HCT116 (cell line): ENCODE measurements at regions not wholly inside any gene's neighbourhood (a gene's known extent, or its start where the extent isn't known, plus 50 kb on each side); places are given as distances from the start of the nearest gene placed in this dataset.

Experiments
- ATAC-seq: fragments of 200-7000 bp; cut with Tn5 transposase; 2 replicates; pipeline ENCODE4 v1.9.1; 2020; ENCODE audit warnings: mild to moderate bottlenecking, moderate library complexity
- BruUV-seq: library from RNA; stranded (reverse); fragments of 400-500 nt; replicated peaks from 2 replicates; lab custom pipeline; 2021; lab: Mats Ljungman, UMichigan
- CTCF ChIA-PET: fragments of 300-600 bp; sonication (Branson Sonifier 250); formaldehyde crosslinking; loops from one replicate; lab custom pipeline; 2021; ENCODE audit warnings: antibody characterized with exemption; lab: Charles Lee
- POLR2A ChIA-PET: fragments of 300-600, 350-600 bp; sonication (Branson Sonifier 250); formaldehyde crosslinking; loops from one replicate; lab custom pipeline; 2021; ENCODE audit warnings: antibody characterized with exemption; lab: Charles Lee
- RAD21 ChIA-PET, 2 experiments: fragments of 300-600 bp; sonication (Branson Sonifier 250); formaldehyde crosslinking; loops; one replicate each; lab custom pipeline; 2023; ENCODE audit warnings: low total read pairs in 2 of 2; ENCODE audit not compliant: uncharacterized antibody in 2 of 2, unreplicated experiment in 2 of 2, low non-redundant PET in 1 of 2; lab: Charles Lee
- DNase-seq: peaks from one replicate; pipeline ENCODE4 v3.0.0-alpha.2; 2010; ENCODE audit warnings: low read depth, low spot score
- H2AFZ ChIP-seq: fragments of 200-600 bp; shearing (Covaris generic), sonication (generic); 2 replicates; pipeline ENCODE4 v1.6.1; 2017; ENCODE audit warnings: low read depth, mixed run types, mixed read lengths, antibody characterized with exemption, low read length; ENCODE audit not compliant: poor library complexity, severe bottlenecking
- H3K27ac ChIP-seq: 2 replicates; pipeline ENCODE4 v1.5.1; 2012; ENCODE audit warnings: low read depth, low read length
- H3K27me3 ChIP-seq: fragments of 200-600 bp; sonication (generic); 2 replicates; pipeline ENCODE4 v1.6.1; 2016; ENCODE audit warnings: mixed run types, low read length, mixed read lengths; ENCODE audit not compliant: insufficient read depth
- H3K36me3 ChIP-seq, 2 experiments: fragments of 200-500 bp in 1 of 2; fragments of 200-600 bp in 1 of 2; sonication (Bioruptor generic) in 1 of 2; sonication (generic) in 1 of 2; 2 replicates each; pipeline versions ENCODE4 v1.5.1 to v1.6.1; 2014 to 2016; ENCODE audit warnings: low read length in 2 of 2, inconsistent platforms in 1 of 2, mixed read lengths in 1 of 2, mixed run types in 1 of 2; ENCODE audit not compliant: insufficient read depth in 2 of 2, control insufficient read depth in 1 of 2
- H3K4me1 ChIP-seq, 2 experiments: fragments of 200-600 bp in 1 of 2; sonication (generic) in 1 of 2; 2 replicates each; pipeline versions ENCODE4 v1.5.1 to v1.6.1; 2012 to 2017; ENCODE audit warnings: low read length in 2 of 2, inconsistent platforms in 1 of 2, mild to moderate bottlenecking in 1 of 2, mixed read lengths in 1 of 2, mixed run types in 1 of 2, moderate library complexity in 1 of 2; ENCODE audit not compliant: insufficient read depth in 2 of 2, control insufficient read depth in 1 of 2
- H3K4me2 ChIP-seq: fragments of 200-600 bp; sonication (generic); 2 replicates; pipeline ENCODE4 v1.6.1; 2017; ENCODE audit warnings: mixed run types, low read length, mixed read lengths
- H3K4me3 ChIP-seq, 2 experiments: fragments of 200-600 bp in 1 of 2; sonication (generic) in 1 of 2; replicated peaks in 1 of 2; 2 replicates each; pipeline ENCODE4 v1.5.1; 2011 to 2016; ENCODE audit warnings: low read length in 2 of 2, control low read depth in 1 of 2, low read depth in 1 of 2, mild to moderate bottlenecking in 1 of 2, mixed read lengths in 1 of 2, mixed run types in 1 of 2
- H3K79me2 ChIP-seq: fragments of 200-600 bp; sonication (generic); 2 replicates; pipeline ENCODE4 v1.6.1; 2017; ENCODE audit warnings: mild to moderate bottlenecking, mixed run types, low read length, moderate library complexity, mixed read lengths; ENCODE audit not compliant: insufficient read depth
- H3K9ac ChIP-seq: fragments of 200-600 bp; sonication (generic); 2 replicates; pipeline ENCODE4 v1.6.1; 2016; ENCODE audit warnings: low read length, mixed read lengths
- H3K9me2 ChIP-seq: fragments of 200-600 bp; sonication (generic), shearing (Covaris generic); 2 replicates; pipeline ENCODE4 v1.6.1; 2017; ENCODE audit warnings: mixed run types, mild to moderate bottlenecking, moderate library complexity; ENCODE audit not compliant: insufficient read depth
- H3K9me3 ChIP-seq, 2 experiments: fragments of 200-500 bp in 1 of 2; fragments of 200-600 bp in 1 of 2; sonication (Bioruptor generic) in 1 of 2; sonication (generic) in 1 of 2; 2 replicates each; pipeline ENCODE4 v1.6.1; 2014 to 2017; ENCODE audit warnings: low read length in 2 of 2, mixed read lengths in 2 of 2, inconsistent platforms in 1 of 2, low read depth in 1 of 2, mild to moderate bottlenecking in 1 of 2, mixed run types in 1 of 2, moderate library complexity in 1 of 2; ENCODE audit not compliant: control insufficient read depth in 1 of 2, insufficient read depth in 1 of 2
- H4K20me1 ChIP-seq: fragments of 200-600 bp; sonication (generic), shearing (Covaris generic); 2 replicates; pipeline ENCODE4 v1.6.1; 2017; ENCODE audit warnings: mixed run types, mild to moderate bottlenecking, moderate library complexity; ENCODE audit not compliant: insufficient read depth
- CBX3 ChIP-seq: IDR thresholded peaks from 2 replicates; pipeline ENCODE4 v1.6.1; 2012; ENCODE audit warnings: low read depth
- CEBPB ChIP-seq: IDR thresholded peaks from 2 replicates; pipeline ENCODE4 v1.6.1; 2012; ENCODE audit warnings: low read depth
- EZH2 ChIP-seq: fragments of 200-600 bp; sonication (generic); IDR thresholded peaks from 2 replicates; pipeline ENCODE4 v1.6.1; 2017; ENCODE audit warnings: antibody characterized with exemption, mixed run types
- FOSL1 ChIP-seq: IDR thresholded peaks from 2 replicates; pipeline ENCODE4 v1.6.1; 2012; ENCODE audit warnings: low read depth
- POLR2A ChIP-seq: IDR thresholded peaks from 2 replicates; pipeline ENCODE4 v1.7.0; 2011; ENCODE audit warnings: borderline replicate concordance; ENCODE audit not compliant: insufficient read depth, insufficient read length; ENCODE audit errors: extremely low read depth
- SP1 ChIP-seq: IDR thresholded peaks from 2 replicates; pipeline ENCODE4 v1.6.1; 2012; ENCODE audit warnings: low read depth
- ZBTB33 ChIP-seq: IDR thresholded peaks from 2 replicates; pipeline ENCODE4 v1.6.1; 2011; ENCODE audit warnings: mild to moderate bottlenecking, low read length, moderate library complexity; ENCODE audit not compliant: insufficient replicate concordance; ENCODE audit errors: extremely low read depth
- ZNF274 ChIP-seq: fragments of 200-500 bp; sonication (Bioruptor generic); IDR thresholded peaks from 2 replicates; pipeline ENCODE4 v1.6.1; 2014; ENCODE audit warnings: mild to moderate bottlenecking, low read depth, low read length, inconsistent platforms
- intact Hi-C: fragments of 100-400 bp; cut with micrococcal nuclease; formaldehyde crosslinking; loops from 2 replicates; pipeline ENCODE4 v1.10.0; 2022

GRCh38 chr18:68435581-68435980 lies 279.3 kb downstream of the TMX3 start:
- BruUV-seq, result no TSS peak
- ChIA-PET POLR2A (no interaction called here), RAD21 (no interaction called here), CTCF (no interaction called here)
- no peak overlapping the region for H2AFZ ChIP-seq
- no peak for ATAC-seq
- intact Hi-C loops, result no loop called here
- no peaks in the 10 kb centered on the region for H3K79me2 ChIP-seq
- H3K9ac ChIP-seq, result no peak overlapping the region
- TF ChIP-seq EZH2, result no peak
- H3K9me2 ChIP-seq, result no peaks in the 10 kb centered on the region
- H3K36me3 ChIP-seq, result no peaks in the 10 kb centered on the region
- H3K27ac ChIP-seq, result no peak overlapping the region
- no peaks in the 10 kb centered on the region for H3K27me3 ChIP-seq
- no peaks in the 10 kb centered on the region for H4K20me1 ChIP-seq
- H3K4me3 ChIP-seq, result no peak overlapping the region
- no peaks in the 10 kb centered on the region for H3K4me1 ChIP-seq
- no peak for DNase-seq
- H3K4me2 ChIP-seq, result no peak overlapping the region
- H3K9me3 ChIP-seq, result peaks cover 0 to 29% of the 10 kb centered on the region in 2 experiments; a peak in 2 of 4 replicates

- CTCF ChIA-PET, result no interaction called here
- BruUV-seq, result no TSS peak
- POLR2A ChIA-PET, result no interaction called here
- H3K79me2 ChIP-seq, result no peaks in the 10 kb centered on the region
- ATAC-seq (no peak), DNase-seq (no peak)
- RAD21 ChIA-PET, result no interaction called here
- no peak overlapping the region for H3K9ac ChIP-seq
- no peaks in the 10 kb centered on the region for H3K9me2 ChIP-seq
- H3K4me1 ChIP-seq, result no peaks in the 10 kb centered on the region
- no peaks in the 10 kb centered on the region for H3K27me3 ChIP-seq
- H3K27ac ChIP-seq, result no peak overlapping the region
- intact Hi-C loops, result no loop called here
- TF ChIP-seq FOSL1 (no peak), CBX3 (no peak), ZBTB33 (no peak), POLR2A (no peak), SP1 (no peak), CEBPB (no peak), EZH2 (no peak), ZNF274 (no peak)
- no peaks in the 10 kb centered on the region for H3K36me3 ChIP-seq
- H3K4me3 ChIP-seq, result no peak overlapping the region
- H4K20me1 ChIP-seq, result no peaks in the 10 kb centered on the region
- H3K4me2 ChIP-seq, result no peak overlapping the region
- no peak overlapping the region for H2AFZ ChIP-seq
- peaks cover 3 to 18% of the 10 kb centered on the region in 2 experiments; a peak in 2 of 4 replicates for H3K9me3 ChIP-seq
Observed at GRCh38 chr18:68431922-68432198, 283.0 kb downstream of the TMX3 start.
